HT-29 (cell line): ENCODE measurements at regions not wholly inside any gene's neighbourhood (a gene's known extent, or its start where the extent isn't known, plus 50 kb on each side); places are given as distances from the start of the nearest gene placed in this dataset.
"Not testable (repeated sequence)": the region's sequence is repeated elsewhere in the genome, so short reads cannot be mapped to it uniquely, and the experiment has no call there.

ENCODE experiments used
- DNase-seq: peaks from one replicate; pipeline ENCODE4 v3.0.0-alpha.2; 2015; ENCODE audit warnings: low spot score

- DNase-seq = no peak
These were observed 102.3 kb upstream of the SMAD3 start for GRCh38 chr15:66963084-66963483.

DNA sequence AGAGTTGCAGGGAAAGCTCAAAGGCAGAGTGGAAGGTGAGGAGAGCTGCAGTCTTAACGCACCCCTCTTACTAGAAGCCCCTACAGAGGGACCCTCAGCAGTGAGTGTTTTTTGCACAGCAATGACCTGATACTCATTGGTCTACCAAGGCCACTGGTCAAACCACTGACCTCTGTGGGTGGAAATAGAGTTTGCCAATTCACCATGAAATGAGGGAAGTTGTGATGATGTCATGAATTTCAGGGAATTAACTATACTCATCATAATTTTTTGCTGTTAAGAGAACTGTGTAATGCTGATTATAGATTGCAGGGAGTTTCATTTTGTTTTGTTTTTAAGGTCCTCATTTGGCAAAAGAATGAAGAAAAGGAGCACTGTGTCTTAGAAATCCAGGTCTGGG lies 101.7 kb upstream of the SMAD3 start:
- DNase-seq = no peak

GRCh38 chr15:66964111-66964738 lies 101.2 kb upstream of the SMAD3 start:
- no peak for DNase-seq

- no peak for DNase-seq
These were observed 100.6 kb upstream of the SMAD3 start for GRCh38 chr15:66964791-66965190.

DNA sequence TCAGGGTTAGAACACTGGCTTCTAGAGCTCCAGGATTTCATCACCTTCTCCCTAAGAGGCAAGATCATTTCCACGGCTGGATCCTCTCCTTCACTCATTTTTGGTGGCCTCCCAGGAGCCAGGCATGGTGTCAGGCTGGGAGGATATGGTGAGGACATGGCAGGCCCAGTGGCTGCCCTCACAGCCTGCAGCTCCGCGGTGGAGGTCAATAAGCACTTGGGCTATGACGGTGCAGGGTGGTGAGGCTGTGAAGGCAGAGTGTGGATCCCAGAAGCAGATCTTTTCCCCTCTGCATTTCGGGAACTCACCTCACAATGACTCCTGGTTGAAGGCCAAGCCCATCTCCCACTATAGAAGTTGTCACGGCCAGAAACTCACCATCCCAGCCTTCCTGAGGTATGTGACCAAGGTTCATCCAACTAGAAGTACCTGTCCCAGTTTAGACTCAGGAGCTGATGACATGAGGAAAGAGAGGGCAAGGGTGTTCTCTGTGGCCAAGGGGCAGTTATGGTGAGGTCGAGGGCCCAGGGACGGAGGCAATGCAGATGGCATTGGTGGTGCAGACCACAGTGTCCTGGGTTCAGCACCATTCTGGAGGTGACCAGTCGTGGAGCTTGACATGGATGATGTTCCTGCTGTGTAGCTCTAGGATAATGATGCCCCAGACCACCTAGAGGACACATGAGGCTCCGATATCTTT lies 100.1 kb upstream of the SMAD3 start:
- DNase-seq = no peak

GRCh38 chr15:66966256-66966655 lies 99.1 kb upstream of the SMAD3 start:
- DNase-seq = peak; percentile 51

GRCh38 chr15:66968806-66969596 lies 96.4 kb upstream of the SMAD3 start:
- DNase-seq = no peak

GRCh38 chr15:66974131-66974530 lies 91.3 kb upstream of the SMAD3 start:
- DNase-seq = not testable (repeated sequence)

DNA sequence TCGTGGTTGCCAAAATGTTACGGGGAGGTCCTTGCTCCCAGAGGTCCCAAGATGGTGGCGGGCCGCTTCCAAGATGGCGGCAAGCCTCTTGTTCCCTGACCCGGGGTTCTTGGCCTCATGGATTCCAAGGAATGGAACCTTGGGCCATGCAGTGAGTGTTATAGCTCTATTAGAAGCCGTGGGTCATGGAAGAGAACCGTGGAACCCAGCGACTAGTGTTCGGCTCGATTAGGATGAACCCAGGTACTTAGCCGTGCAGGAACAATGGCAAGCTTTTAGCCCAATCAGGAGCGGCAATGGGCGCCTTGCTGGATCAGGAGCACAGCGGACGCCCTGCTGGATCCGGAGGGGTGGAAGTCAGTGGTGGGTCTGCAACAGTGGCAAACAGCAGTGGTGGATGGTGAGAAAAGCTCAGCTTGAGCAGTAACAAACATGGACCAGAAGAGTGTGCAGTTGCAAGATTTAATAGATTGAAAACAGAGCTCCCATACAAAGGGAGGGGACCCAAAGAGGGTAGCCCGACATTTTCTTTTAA lies 89.2 kb upstream of the SMAD3 start:
- DNase-seq = not testable (repeated sequence)

- DNase-seq = not testable (repeated sequence)
These were observed 85.1 kb upstream of the SMAD3 start for GRCh38 chr15:66980326-66980725.

GRCh38 chr15:66981771-66982170 lies 83.6 kb upstream of the SMAD3 start:
- no peak for DNase-seq

DNA sequence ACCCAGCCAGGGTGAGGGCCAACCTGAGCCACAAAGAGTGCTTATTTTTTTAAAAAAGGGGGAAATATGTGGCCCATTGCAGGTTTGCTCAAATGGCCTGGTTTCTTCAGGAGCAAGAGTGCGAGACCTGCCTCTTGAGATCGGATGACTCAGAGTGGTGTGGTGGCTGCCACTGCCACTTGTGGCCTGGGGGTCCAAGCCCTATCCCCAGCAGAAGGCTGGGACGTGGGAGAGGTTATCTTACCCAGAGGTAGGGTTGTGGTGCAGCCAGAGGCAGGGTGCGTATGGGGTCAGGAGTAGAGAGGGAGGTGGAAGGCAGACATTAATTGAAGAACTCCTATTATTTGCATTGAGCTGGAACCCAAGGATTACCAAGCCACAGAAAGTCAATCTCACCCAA lies 83.2 kb upstream of the SMAD3 start:
- DNase-seq = no peak

- no peak for DNase-seq
These were observed 82.6 kb upstream of the SMAD3 start for GRCh38 chr15:66982816-66983215.

DNA sequence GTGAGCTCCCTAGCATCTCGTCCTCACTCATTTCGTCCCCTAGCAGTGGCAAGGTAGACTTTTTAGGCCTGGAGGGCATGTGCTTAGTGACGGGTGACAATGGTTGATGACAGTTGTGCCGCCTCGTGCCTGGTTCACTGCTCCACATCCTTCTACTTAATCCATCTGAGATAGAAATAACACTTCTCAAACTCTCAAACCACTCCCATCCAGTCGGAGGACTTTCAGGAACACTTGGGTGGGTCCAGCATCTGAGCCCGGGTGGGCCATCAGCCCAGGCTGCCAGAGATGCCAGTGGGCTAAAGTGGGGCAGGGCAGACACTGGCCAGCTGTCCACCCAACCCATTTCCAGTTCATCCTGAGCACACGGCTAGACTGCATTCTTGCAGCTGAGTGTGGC lies 79.7 kb upstream of the SMAD3 start:
- DNase-seq = no peak

DNA sequence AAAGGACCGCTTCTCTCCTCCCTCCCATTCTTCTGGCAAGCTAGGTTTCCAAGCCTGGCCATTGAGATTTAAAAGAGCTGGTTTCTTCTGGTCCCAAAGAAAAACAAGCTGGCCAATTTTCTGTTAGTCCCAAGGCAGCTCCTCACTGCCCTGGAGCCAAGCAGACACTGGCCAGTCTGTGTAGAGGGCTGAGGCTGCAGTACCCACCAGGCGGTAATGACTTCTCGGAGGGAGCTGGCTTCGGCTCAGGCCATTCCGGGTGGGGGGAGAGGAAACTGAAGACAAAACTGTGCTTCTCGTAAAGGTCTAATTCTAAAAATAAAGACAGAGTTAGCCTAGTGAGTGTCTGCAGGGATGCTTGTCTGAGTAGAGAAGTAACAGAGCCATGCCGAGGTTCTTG lies 78.5 kb upstream of the SMAD3 start:
- no peak for DNase-seq

GRCh38 chr15:66993090-66993489 lies 72.3 kb upstream of the SMAD3 start:
- no peak for DNase-seq

GRCh38 chr15:66993874-66994696 lies 71.3 kb upstream of the SMAD3 start:
- DNase-seq = no peak

DNA sequence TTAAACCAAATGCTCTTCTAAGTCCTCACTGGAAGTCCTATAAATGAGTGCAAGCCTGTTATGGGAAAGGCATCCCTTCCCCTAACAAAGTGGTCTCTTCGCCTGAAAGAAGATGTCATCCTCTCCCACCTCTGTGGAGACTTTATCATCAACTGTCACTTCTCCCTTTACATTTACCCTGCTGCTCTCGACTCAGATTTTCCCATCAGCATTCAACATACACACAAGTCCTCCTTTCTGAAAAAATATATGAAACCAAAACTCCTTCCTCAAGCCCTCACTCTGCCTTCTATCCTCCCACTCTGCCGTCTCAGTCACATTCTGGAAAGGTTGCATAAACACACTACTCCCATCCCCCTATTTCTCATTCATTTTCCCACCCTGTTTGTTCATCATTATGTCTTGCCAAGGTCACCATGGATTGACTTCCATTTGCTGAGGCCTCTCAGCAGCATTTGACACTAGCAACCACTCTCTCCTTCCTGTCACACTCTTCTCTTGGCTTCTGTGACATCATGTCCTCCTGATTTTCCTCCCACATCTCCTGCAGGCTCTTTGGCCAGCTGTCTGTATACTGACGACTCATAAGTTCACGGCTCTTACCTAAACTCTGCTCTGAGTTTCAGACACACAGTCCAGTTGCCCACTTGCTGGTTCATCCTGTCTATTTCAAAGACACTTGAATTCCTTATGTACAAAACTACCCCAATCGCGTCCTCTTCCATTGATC lies 70.3 kb upstream of the SMAD3 start:
- no peak for DNase-seq

- no peak for DNase-seq
These were observed 69.3 kb upstream of the SMAD3 start for GRCh38 chr15:66996094-66996493.

DNA sequence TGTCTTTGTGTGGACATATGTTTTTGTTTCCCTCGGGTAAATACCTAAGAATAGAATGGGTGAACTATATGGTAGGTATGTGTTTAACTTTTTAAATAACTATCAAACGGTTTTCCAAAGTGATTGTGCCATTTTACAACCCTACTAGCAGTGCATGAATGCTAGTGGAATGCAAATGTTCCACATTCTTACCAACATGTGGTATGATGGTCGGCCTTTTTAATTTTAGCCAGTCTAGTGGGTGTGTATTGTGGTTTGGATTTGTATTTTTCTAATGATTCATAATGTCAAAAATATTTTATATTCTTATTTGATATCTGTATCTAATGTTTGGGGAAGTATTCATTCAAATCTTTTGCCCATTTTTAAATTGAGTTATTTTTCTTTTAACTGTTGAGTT lies 68.2 kb upstream of the SMAD3 start:
- no peak for DNase-seq

DNA sequence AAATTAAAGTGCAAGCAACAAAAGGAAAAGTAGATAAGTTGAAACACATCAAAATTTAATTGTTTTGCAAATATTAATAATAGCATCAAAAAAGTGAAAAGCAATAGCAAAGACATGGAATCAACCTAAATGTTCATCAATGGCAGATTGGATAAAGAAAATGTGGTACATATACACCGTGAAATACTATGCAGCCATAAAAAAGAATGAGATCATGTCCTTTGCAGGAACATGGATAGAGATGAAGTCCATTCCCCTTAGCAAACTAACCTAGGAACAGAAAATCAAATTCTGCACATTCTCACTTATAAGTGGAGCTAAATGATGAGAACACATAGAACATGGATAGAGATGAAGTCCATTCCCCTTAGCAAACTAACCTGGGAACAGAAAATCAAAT lies 67.2 kb upstream of the SMAD3 start:
- DNase-seq = not testable (repeated sequence)
